Glomerular visceral epithelial cell (primary cell): ENCODE measurements at regions not wholly inside any gene's neighbourhood (a gene's known extent, or its start where the extent isn't known, plus 50 kb on each side); places are given as distances from the start of the nearest gene placed in this dataset.

Experiments
- DNase-seq: peaks from one replicate; pipeline ENCODE4 v3.0.0-alpha.2; 2016; ENCODE audit errors: extremely low spot score

DNA sequence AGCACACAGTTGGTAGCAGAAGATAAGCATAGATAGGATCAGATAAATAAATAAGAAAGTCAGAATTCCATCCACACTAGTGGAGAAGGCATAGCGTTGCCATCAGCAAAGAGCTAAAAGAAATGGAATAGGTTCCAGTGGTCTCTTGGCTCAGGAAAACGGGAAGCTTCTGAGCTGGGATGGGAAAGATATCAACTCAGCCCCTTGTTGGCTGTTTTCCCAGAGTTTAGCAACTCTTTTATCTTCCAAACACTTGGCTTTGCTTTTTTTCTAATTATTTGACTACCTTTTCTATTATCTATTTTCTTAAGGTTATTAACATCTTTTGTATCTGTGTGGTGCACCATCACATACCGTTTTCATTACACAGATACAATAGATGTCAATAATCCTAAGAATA lies 445.7 kb upstream of the TRPC7 start:
- DNase-seq, result no peak

DNA sequence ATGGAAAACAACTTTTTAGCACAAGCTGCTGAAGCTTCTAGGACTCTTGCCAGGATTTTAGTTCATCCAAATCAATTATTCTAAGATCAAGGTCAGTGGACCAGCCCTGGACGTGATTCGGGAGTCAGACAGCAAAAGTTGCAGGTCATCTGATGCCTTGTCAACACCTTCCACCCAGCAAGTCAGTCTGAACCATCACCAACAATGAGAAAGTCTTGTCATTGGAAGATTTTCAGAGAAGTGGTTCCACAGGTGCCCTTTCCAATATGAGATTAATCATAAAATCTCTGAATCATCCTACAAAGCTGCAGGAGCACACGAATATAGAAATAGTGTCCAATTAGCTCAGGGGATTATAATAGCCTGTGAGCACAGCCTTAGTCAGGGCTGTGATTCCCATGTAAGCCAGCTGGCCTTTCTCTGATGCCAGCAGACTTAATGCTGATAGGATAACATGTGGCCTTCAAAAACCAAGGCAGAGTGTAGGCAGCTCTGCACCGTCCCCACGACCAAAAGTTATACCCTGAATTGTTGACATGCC lies 445.0 kb upstream of the TRPC7 start:
- DNase-seq, result peak; percentile 46

DNA sequence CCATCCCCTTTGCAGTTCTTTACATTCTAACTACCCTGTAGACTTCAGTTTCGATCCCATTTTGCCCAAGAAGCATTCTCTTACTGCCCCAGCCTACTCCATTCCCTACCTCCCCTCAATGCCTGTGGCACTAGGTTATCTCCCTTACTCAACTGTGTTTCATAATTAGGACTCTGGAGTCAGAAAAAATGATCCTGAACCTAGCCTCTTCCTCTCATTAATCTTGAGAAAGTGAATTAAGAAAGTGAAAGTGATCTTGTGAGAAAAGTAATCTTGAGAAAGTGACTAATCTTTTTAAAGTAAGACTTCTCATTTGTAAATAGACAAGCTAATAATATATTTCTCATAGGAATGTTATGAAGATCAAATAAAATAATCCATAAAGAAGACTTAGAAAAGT lies 444.0 kb upstream of the TRPC7 start:
- no peak for DNase-seq

DNA sequence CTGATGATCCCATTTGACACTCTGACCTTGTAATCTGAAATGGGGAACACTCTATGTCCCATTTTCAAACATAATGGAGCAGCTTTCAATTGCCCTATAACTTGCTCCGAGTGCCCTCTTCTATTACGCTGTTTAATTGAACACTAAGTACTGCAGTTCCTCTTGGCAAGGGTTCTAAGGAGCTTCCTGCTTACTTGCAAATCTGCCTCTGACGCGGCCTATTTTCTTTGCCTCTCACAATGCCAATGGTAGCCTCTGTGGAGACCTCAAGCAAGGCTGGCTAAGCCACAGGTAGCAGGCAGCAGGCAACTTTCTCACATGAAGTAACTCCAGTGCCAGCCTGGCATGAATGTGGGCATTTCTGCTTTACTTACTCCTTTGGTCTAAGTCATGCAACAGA lies 443.4 kb upstream of the TRPC7 start:
- no peak for DNase-seq

DNA sequence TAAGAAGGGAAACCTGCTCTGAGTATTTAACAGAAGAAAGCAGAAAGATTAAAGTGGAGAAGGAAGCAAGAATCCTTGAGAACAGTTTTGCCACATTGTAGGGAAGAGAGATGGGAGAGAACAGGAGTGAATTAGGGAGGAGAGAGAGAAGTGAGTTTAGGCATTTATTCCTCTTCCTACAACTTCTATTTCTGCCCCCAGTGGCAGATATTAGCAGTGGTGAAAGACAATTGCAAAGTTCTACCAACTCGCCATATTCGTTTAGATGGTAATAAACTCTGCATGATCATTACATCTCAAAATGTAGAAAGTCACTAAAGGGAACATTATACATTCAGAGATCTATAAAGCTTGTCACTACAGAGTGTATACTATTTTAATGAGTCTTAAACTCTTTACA lies 440.1 kb upstream of the TRPC7 start:
- no peak for DNase-seq

DNA sequence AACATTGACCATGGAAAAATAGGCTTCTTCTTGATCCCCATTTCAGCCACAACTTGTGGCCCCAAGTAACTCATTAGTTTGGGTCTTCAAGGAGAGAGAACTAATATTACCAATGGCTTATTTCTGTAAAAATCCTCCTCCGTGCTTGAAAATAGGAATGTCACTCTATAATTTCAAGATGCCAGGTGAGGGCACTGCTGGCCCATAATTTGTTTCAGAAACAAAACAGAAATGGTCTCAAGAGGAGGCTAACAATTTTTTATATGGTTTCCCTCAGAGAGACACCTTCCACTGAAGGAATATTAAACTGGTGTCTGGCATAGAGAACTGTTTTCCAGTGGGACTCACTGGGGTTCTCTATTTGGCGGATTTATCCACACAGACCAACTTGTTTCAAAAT lies 437.0 kb upstream of the TRPC7 start:
- peak; percentile 40 for DNase-seq

DNA sequence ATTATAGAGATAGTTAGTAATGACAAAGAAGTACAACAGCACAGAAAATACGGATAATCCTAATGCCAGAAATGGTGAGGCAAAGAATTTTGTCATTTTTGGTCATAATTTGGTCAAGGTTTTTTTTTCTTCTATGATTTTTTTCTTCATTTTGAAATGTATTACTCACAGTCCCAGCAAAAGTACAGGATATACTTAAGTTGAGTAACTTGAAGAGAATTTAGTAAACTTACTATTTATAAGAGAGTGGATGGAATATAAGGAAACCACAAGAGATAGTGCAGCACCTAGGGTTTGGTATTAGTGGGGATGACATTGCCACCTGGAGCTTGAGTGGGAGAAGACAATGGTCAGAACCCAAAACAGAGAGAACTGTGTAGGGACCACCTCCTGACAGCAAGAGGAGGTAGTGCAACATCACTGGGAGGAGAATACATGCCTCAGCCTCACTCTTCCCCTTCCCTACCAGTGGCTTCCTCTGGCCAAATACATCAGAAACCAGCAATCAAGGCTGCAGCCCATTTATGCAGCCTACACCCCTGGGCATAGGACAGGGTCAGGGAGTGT lies 434.5 kb upstream of the TRPC7 start:
- no peak for DNase-seq

DNA sequence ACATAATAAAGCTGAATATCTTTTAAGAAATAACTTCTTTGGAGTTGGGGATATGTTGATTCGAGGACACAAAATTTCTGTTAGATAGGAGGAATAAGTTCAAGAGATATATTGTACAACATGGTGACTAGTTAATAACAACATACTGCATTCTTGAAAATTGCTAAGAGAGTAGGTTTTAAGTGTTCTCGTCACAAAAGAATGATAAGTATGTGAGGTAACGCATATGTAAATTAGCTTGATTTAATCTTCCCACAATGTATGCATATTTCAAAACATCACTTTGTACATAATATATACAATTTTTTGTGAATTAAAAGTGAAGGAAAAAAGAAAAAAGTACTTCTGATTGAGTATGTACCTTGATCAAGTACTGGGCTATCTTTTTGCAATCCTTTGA lies 428.0 kb upstream of the TRPC7 start:
- DNase-seq, result no peak

DNA sequence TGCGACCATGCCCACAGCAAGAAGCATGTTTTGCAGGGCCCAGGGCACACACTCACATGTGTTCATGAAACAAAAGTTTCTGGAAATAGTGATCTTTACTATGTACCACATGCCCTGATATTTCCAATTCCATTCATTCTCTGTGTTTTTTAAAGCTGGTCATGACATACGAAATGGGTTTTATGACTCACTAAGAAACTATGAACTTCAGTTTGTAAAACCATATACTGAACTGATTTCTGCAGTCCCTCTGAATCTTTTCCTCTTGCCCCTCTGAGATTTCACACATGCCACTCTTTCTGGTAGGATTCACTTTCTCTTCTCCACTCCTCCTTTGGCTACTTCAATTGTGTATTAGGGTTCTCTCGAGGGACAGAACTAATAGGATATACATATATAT lies 416.1 kb upstream of the TRPC7 start:
- DNase-seq, result peak; percentile 7

DNA sequence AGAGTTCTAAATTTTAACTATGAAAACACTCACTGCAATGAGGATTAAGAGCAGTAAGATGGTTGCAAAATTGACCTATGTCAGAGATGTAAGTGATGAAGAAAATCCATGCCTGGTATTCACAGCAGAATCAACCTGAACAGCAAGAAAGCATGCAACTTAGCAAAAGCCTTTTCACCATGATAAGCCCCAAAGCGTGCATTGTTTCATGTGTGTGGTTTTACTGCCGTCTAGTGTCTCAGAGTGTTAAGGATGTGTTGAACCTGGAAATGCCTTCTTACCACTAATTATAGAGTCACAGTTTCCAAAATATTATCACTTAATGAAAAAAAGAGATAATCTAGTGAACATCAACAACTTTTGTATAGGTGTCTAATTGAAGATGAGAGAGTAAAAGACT lies 415.2 kb upstream of the TRPC7 start:
- DNase-seq, result no peak

DNA sequence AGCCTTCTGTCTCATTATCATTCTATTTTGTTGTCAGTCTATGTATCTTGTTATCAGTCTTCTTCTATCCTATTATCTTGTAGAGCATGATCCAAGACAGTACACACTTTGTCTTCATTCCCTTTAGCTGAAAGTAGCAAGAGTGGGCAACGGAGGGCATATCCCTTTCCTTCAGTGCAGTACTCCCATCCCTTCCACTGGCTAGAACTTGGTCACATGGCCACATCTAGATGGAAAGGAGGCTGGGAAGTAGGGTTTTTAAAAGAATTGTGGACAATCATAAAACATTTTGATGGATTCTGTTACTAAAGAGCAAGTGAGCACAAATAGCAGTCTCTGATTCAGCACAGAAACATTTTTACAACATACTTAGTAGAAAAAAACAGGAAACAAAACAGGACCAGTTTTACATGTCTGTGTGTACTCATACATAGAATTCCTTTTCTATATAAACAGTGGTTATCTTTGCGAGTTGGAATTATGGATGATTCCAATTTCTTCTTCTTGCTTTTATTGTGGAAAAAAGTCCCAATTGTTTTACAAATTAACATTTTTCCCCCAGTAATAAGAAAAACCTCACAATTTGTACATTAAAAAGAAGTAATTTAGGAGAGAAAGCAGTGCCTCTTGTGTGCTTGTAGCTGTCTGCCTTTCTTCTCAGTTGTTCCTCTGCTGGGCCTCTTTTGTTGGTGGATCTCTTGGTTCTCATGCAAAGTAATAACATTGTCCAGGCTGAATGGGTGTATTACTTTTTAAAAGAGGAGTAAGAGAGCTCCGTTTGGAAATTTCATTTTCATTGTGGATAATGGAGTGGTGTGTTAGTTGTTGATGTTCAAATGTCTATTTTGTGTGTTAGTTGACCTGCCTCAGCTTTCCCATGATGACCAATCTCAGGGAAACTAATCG lies 410.9 kb upstream of the TRPC7 start:
- no peak for DNase-seq

DNA sequence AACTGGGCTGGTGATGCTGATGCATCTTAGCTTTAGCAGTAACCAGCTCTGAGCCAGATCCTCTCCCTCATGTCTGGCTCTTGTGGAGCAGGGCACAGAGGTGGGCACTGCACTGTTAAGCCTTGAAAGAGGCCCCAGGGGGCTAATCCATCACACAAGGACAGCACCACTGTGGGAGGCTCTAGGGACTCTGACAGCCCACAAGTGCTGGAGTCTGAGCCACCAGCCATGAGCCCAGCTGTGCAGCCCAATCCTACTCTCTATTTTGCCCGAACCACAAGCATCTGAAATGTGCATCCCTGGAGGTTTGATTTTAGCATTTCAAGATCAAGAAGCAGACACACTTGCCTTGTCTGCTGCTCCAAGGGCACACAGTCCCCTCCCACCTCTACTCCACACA lies 407.1 kb upstream of the TRPC7 start:
- DNase-seq, result no peak

DNA sequence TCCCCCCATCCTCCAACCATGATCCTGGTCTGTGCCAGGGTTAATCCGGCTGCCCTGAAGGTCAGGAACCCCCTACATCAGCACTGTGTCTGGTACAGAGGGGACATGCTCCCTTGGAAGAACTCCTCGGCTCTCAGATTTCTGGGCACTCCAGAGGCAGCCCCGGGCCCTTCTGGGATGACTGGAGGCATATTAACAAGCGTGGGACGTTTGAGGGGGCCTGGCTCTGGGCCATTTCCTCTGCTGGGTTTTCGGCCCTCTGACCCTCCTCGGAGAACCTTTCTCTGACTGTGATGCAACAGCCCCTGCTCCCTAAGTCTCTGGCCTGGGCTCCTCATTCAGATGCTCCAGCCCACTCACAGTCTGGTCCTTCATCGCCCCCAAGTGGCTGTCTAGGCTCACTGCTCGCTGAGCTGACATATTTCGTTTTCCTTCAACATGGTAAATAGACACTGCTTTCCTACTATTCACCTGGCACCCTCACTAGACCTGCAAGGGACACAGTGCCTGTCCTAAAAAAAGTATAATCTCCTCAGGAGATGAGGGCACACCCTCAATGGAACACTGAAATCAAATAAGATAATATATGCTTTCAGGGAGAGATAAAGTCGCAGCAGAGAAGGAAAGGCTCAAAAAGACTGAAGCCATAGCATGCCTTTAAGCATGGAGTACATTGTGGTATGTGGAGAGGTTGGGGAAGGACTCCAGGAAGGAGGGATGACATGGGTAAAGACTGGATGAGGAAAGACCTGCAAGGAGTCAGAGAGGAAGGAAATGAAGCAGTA lies 404.7 kb upstream of the TRPC7 start:
- DNase-seq, result peak; percentile 62

DNA sequence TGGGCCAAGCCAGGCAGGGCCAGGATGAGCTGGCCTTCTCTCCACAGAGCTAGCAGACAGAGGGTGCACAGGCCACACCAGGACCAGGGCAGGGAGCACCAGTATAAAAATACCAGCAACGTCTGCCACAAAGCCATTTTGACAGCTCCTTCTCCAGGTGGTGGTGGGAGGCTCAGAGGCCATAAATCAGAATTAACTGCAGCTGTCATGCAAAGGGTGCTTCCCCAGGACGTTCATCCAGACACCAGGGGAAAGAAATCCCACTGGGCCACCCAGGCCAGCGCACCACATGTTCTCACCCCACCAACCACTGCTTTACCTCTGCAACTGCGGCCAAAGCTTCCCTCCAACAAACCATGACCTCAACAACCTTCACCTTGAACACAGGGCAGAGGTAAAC lies 403.7 kb upstream of the TRPC7 start:
- DNase-seq, result no peak

DNA sequence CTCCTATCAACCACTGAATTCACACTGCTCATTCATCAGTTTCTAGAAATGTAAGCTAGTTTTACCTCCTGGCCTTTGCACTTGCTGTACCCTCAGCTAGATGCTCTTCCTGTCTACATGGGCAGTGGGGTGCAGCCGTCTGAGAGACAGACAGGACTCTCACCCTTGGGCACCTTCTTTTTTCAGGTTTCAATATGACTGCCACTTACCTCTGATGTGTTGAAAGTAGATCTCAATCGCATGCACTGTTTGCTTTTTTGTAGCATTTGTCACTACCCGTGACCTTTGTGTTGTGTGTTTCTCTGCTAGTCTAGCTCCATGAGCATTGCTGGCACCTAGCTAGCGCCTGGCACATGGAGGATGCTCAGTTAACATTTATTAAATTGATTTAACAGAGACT lies 403.1 kb upstream of the TRPC7 start:
- DNase-seq, result no peak

DNA sequence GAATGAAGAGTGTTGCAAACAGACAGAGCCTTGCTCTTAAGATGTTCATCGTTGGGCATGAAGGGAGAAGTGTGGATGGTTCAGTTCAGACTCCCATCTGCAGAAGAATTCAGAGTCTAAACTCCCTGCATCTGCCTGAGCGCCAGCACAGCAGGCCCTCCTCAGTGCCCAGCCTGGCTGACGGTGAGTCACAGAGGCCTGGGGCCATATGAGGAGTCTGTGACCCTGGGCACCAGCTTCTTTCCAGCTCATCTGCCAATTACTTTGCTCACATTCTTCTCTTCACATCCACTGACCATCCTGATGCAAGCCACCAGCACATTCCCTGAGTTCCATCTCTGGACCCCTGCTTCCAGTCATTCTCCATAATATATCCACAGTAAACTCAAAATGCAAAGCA lies 401.1 kb upstream of the TRPC7 start:
- no peak for DNase-seq

DNA sequence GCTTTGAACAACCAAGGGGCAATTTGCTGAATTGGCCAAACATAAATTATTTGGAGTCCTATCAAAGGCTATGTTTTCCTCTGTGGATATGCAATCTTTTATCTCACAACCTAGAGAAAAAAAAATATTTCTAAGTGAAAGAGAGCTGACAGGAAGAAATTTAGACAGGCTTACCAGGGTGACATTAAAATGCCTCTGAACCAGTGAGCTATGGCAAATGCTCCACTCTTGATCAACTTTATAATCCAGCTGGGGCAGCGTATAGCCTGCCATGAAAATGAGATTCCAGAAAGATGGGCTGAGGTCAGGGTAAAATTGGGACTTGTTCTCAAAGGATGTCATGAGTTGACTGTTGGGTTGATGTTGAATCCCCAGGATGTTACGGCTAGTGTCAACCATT lies 399.3 kb upstream of the TRPC7 start:
- no peak for DNase-seq

DNA sequence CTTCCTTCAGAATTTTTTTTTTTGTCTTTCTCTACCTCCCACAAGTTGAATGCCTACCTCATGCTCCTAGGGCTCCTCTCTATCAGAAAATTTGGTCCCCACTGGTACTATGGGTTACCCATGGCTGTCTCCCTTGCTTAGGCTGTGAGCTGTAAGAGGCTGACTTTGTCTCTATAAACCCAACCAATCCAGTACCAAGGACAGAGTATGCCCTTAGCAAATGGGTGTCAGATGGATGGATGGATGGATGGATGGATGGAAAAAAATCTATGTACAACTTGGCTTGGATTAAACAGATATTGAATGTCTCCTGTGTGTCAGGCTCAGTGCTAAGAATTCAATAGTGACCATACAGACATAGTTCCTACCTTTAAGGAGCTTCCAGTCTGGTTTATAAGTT lies 398.2 kb upstream of the TRPC7 start:
- no peak for DNase-seq

DNA sequence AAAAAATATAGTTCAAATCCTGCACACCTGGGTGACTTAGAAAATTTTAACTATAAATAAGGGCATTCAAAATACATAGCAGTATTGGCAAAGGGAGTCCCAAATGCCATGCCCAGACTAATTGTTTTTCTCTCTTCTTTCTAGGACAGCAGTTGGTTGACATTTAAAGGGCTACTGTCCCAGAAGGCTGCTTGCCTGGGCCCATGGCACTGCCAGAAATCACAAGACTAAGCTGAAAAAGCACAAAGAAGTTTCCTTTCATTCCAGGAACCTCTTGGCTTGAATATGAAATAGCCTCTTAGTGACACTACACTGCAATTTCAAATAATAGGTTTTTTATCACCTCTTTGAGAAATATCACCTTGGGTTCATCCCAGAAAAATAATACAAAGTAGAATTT lies 388.9 kb upstream of the TRPC7 start:
- no peak for DNase-seq

DNA sequence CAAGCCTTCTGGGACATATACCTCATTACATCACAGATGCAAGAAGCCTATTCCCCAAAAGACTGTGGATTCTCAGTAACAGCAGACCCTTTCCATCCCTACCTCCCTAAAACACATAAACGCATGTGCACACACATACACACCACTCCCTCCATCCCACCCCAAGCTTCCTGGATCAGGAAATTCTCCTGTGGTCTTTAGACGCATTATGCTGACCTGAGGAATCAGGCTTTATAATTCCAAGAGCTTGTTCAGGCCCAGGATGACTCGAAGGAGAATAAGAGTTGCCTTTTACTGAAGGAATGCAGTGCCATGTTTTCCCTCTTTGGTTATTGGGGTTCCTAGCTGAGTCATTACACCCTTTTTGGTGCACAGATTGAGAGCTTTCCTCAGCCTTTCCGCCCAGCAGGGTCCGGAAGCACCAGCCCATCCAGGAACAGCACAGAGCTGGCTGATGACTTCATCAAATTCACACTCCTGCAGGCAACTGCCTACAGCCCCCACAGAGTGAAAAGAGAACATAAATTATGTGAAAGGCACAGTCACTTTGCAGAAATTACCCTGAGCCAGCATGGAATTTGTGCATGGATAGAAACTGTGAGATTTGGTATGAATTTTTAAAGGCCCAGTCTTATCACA lies 385.0 kb upstream of the TRPC7 start:
- no peak for DNase-seq

DNA sequence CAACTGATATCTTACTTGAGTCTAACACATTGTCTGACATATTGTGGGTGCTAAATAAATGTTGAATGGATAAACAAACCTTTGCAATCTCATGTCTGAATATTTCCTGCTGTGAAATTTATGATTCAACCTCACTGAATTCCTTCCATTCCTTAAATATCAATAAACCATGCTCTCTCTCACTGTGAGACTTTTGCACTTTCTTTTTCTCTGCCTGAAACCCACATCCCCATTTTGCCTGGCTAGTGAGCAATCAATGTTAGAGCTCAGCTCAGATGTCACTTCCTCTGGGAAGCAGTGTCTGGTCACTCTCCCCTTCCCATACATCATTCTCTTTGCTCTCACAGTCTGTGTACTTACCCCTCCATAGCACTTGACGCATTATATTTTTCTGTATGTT lies 383.7 kb upstream of the TRPC7 start:
- DNase-seq, result no peak

DNA sequence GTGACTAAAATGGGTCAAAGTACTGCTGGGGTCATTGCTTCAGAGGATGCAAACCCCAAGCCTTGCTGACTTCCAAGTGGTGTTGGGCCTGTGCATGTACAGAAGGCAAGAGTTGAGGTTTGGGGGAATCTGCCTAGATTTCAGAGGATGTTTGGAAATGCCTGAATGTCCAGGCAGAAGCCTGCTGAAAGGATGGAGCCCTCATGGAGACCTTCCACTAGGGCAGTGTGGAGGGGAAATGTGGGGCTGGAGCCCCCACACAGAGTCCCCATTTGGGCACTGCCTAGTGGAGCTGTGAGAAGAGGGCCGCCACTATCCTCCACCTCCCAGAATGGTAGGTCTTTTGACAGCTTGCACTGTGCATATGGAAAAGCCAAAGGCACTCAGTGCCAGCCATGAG lies 377.7 kb upstream of the TRPC7 start:
- no peak for DNase-seq
